Glutamatergic neuron (in vitro differentiated cells): ENCODE measurements at regions not wholly inside any gene's neighbourhood (a gene's known extent, or its start where the extent isn't known, plus 50 kb on each side); places are given as distances from the start of the nearest gene placed in this dataset.

Source experiments
- DNase-seq: peaks from one replicate; pipeline ENCODE4 v3.0.0; 2022
- H3K27ac Mint-ChIP-seq: one replicate; pipeline ENCODE4 v1.8.0; 2020; ENCODE audit warnings: mild to moderate bottlenecking, mixed read lengths, inconsistent platforms; ENCODE audit not compliant: unreplicated experiment
- H3K27me3 Mint-ChIP-seq: one replicate; pipeline ENCODE4 v1.8.0; 2020; ENCODE audit warnings: mild to moderate bottlenecking, moderate library complexity, mixed read lengths, inconsistent platforms; ENCODE audit not compliant: unreplicated experiment
- H3K36me3 Mint-ChIP-seq: one replicate; pipeline ENCODE4 v1.8.0; 2020; ENCODE audit warnings: mild to moderate bottlenecking, mixed read lengths, inconsistent platforms; ENCODE audit not compliant: unreplicated experiment
- H3K4me1 Mint-ChIP-seq: one replicate; pipeline ENCODE4 v1.8.0; 2020; ENCODE audit warnings: mild to moderate bottlenecking, low read depth, mixed read lengths, inconsistent platforms; ENCODE audit not compliant: unreplicated experiment
- H3K4me3 Mint-ChIP-seq: one replicate; pipeline ENCODE4 v1.8.0; 2020; ENCODE audit warnings: mild to moderate bottlenecking, mixed read lengths, inconsistent platforms; ENCODE audit not compliant: unreplicated experiment
- H3K9me3 Mint-ChIP-seq: one replicate; pipeline ENCODE4 v1.8.0; 2020; ENCODE audit warnings: mild to moderate bottlenecking, moderate library complexity, mixed read lengths, inconsistent platforms; ENCODE audit not compliant: unreplicated experiment
- TF ChIP-seq, protein P1 (sequence below): fragments of 200-600 bp; sonication (generic); IDR thresholded peaks from one replicate; pipeline ENCODE4 v1.5.0; 2021; ENCODE audit not compliant: partially characterized antibody, unreplicated experiment

DNA sequence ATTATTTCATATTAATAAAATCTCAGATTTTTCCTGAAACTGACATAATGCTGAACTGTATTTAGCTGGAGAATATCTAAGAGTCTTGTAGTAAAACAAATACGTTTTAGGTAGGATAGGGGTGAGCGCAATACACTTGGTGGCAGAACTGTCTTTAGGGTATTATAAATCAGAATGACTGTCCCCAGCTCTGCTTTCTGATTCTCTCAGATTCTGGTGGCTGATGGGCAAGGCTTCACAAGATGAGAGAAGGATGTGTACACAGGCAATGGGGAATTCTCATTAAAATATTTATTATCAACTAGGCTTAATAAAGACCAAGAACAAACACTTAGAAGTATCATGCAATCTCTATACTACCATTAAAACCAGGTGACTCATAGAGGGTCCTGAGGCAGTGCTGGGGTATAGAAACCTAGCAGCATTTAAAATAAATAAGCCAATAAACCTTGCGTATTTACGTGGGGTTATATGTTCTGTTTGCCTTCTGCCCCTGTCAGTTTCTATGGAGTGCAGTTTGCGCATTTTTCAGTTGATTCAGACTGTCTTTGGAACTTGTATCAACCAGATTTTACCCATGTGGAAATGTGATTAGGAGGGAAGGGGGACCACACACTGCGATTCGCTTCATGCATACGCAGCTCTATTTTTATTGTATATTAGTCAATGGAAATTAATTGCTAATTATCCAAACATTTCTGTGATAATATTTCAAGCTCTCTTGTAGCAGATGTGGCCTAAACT is 1150.7 kb upstream of the WWC1 start:
- H3K4me3 Mint-ChIP-seq: no peak overlapping the region
- no peak overlapping the region for H3K27ac Mint-ChIP-seq
- no peaks in the 10 kb centered on the region for H3K9me3 Mint-ChIP-seq
- DNase-seq: no peak
- no peaks in the 10 kb centered on the region for H3K4me1 Mint-ChIP-seq
- no peaks in the 10 kb centered on the region for H3K36me3 Mint-ChIP-seq
- TF ChIP-seq, protein P1, sequence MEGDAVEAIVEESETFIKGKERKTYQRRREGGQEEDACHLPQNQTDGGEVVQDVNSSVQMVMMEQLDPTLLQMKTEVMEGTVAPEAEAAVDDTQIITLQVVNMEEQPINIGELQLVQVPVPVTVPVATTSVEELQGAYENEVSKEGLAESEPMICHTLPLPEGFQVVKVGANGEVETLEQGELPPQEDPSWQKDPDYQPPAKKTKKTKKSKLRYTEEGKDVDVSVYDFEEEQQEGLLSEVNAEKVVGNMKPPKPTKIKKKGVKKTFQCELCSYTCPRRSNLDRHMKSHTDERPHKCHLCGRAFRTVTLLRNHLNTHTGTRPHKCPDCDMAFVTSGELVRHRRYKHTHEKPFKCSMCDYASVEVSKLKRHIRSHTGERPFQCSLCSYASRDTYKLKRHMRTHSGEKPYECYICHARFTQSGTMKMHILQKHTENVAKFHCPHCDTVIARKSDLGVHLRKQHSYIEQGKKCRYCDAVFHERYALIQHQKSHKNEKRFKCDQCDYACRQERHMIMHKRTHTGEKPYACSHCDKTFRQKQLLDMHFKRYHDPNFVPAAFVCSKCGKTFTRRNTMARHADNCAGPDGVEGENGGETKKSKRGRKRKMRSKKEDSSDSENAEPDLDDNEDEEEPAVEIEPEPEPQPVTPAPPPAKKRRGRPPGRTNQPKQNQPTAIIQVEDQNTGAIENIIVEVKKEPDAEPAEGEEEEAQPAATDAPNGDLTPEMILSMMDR: no peak
- no peaks in the 10 kb centered on the region for H3K27me3 Mint-ChIP-seq

DNA sequence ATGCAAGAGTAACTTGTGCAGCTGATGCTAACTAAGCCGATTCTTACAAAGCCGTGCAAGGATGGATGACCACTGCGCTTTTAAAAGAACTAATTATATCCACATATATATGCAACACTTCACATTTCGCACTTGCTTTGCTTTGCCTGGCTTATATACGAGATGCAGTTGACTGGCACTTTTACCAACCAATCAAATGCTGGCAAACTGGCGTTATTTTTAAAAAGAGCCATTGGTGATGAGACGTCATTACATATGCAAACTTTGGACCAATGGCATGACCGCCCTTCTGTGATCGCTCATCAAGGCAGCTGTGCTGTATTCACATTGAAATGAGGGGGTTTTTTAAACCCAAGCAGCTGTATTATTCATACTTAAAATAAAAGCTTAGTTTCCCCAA is 1147.7 kb upstream of the WWC1 start:
- Mint-ChIP-seq H3K27me3 (no peaks in the 10 kb centered on the region), H3K27ac (no peak overlapping the region), H3K36me3 (no peaks in the 10 kb centered on the region), H3K4me3 (no peak overlapping the region), H3K9me3 (no peaks in the 10 kb centered on the region), H3K4me1 (no peaks in the 10 kb centered on the region)
- TF ChIP-seq, protein P1: no peak
- DNase-seq: no peak

DNA sequence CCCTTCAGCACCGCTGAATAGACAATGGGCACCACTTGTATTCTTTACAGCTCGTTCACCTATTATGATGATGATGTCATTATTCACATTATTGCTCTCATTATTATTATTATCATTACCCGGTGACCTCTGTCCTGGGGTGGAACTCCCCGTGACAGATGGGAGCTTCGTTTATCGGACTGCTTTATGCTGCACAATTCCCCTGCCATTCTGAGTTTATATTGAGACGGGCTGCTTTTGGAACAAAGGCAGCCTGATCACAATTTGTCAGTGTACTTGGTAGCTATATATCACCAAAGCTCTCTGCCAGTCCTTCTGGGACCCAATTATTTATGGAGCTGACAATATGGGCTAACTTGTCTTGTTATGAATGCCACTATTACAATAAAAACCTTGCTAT is 1145.6 kb upstream of the WWC1 start:
- Mint-ChIP-seq H3K4me1 (no peaks in the 10 kb centered on the region), H3K9me3 (no peaks in the 10 kb centered on the region), H3K36me3 (no peaks in the 10 kb centered on the region), H3K27ac (no peak overlapping the region), H3K27me3 (no peaks in the 10 kb centered on the region), H3K4me3 (no peak overlapping the region)
- no peak for DNase-seq
- TF ChIP-seq, protein P1: no peak

DNA sequence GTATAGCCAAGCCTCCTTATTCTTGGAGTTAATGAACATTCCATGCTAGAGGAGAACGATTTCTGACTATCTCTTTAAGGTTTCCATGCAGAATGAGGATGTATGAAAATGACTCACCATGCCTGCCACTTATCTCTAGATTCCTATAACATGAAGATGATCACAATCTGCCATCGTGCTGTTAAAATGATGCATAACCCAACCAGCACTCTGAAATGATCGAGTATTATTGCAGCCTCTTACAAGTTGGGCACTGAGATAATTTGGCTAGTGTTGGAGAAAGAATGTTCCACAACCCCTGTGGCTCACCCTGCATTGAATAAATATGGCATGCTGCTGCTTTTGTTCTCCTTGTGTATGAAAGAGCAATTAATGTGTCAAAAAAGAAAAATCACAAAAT is 1143.6 kb upstream of the WWC1 start:
- Mint-ChIP-seq H3K4me3 (no peak overlapping the region), H3K27me3 (no peaks in the 10 kb centered on the region), H3K27ac (no peak overlapping the region), H3K36me3 (no peaks in the 10 kb centered on the region), H3K9me3 (no peaks in the 10 kb centered on the region), H3K4me1 (no peaks in the 10 kb centered on the region)
- TF ChIP-seq, protein P1: no peak
- DNase-seq: no peak

DNA sequence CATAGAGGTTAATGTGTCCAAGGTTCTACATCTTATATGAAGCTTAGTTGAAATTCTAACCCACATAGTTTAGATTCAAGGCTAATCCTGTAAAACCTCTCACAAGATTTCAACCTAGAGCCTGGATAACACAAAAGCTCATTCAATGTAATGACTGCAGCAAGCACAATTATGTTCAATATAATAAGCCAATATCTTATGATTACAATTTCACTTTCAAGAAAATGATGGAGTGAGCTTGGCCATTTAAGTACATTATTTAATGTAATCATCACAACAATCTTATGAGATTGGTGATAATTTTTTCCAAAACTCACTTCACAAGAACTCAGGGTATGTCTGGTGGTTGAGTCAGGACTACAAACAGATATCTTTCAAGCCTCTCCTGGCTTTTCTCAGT is 1140.8 kb upstream of the WWC1 start:
- no peaks in the 10 kb centered on the region for H3K36me3 Mint-ChIP-seq
- H3K9me3 Mint-ChIP-seq: peaks cover 2% of the 10 kb centered on the region
- no peaks in the 10 kb centered on the region for H3K4me1 Mint-ChIP-seq
- no peak overlapping the region for H3K27ac Mint-ChIP-seq
- no peaks in the 10 kb centered on the region for H3K27me3 Mint-ChIP-seq
- TF ChIP-seq, protein P1: no peak
- no peak overlapping the region for H3K4me3 Mint-ChIP-seq
- no peak for DNase-seq
